ENCODE measurements at regions not wholly inside any gene's neighbourhood (a gene's known extent, or its start where the extent isn't known, plus 50 kb on each side); places are given as distances from the start of the nearest gene placed in this dataset.

DNA sequence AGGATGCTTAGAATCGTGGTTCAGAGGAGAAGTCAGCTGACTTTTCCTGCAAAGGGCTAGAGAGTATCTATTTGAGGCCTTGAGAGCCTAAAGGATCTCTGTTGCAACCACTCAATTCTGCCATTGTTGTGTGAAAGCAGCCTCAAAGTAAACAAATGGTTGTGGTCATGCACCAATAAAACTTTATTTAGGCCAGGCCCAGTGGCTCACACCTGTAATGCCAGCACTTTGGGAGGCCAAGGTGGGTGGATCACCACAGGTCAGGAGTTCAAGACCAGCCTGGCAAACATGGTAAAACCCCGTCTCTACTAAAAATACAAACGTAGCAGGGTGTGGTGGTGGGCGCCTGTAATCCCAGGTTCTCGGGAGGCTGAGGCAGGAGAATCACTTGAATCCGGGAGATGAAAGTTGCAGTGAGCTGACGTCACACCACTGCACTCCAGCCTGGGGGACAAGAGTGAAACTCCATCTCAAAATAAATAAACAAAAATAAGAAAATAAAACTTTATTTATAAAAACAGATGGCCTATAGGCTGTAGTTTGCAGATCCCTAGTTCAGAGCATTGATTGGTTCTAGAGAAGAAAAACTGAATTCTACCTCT, 135.9 kb upstream of the KLF4 start:
- no peaks in the 10 kb centered on the region for H3K27me3 ChIP-seq (ENCODE audit: control insufficient read depth, insufficient read depth, low read length)
- no peak overlapping the region for H3K9ac ChIP-seq (ENCODE audit: low read depth, low read length)
- peaks cover 6% of the 10 kb centered on the region for H3K4me1 ChIP-seq (ENCODE audit: control insufficient read depth, insufficient read depth, low read length)
- no peak overlapping the region for H3K4me2 ChIP-seq (ENCODE audit: low read length)
- H3K9me3 ChIP-seq (replicated peaks; ENCODE audit: low read length): no peaks in the 10 kb centered on the region
- no peak overlapping the region for H3K4me3 ChIP-seq (ENCODE audit: low read length)
- H3K36me3 ChIP-seq (ENCODE audit: insufficient read depth, low read length): no peaks in the 10 kb centered on the region

DNA sequence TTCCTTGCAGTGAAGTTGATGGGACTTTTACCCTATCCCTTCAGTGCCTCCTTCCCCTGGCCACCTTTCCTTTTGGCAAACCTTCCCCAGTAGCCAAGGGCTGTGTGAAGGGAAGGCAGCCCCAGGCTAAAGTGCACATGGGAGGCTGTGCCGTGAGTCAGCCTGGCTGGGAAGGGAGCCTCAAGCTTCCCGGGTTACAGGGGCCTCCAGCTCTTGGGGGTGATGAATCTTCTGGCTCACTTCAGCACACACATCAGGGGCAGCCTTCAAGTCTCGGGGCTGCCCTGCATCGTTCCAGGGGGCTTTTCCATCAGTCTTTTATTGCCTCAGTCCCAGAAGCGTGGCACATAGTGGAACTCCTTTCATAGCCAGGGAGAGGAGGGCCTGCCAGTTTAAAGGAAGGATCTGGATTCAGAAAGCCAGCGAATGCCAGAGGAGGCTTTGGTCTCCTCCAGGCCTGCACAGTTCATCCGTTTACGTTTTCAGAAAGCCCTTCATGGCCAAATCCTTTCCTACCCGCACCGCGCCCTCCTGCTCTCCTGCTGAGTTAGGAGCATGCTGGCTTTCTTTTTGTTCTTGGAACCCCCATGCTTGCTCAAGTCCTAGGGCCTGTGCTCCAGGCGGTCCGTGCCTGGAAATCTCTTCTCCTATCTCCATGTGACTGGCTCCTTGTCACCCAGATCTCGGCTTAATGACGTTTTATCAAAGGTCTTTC, 134.8 kb upstream of the KLF4 start:
- no peak overlapping the region for H3K4me2 ChIP-seq (ENCODE audit: low read length)
- no peak overlapping the region for H3K4me3 ChIP-seq (ENCODE audit: low read length)
- H3K9me3 ChIP-seq (replicated peaks; ENCODE audit: low read length): no peaks in the 10 kb centered on the region
- H3K4me1 ChIP-seq (ENCODE audit: control insufficient read depth, insufficient read depth, low read length): peaks cover 6% of the 10 kb centered on the region
- H3K27me3 ChIP-seq (ENCODE audit: control insufficient read depth, insufficient read depth, low read length): no peaks in the 10 kb centered on the region
- H3K9ac ChIP-seq (ENCODE audit: low read depth, low read length): no peak overlapping the region
- no peaks in the 10 kb centered on the region for H3K36me3 ChIP-seq (ENCODE audit: insufficient read depth, low read length)

DNA sequence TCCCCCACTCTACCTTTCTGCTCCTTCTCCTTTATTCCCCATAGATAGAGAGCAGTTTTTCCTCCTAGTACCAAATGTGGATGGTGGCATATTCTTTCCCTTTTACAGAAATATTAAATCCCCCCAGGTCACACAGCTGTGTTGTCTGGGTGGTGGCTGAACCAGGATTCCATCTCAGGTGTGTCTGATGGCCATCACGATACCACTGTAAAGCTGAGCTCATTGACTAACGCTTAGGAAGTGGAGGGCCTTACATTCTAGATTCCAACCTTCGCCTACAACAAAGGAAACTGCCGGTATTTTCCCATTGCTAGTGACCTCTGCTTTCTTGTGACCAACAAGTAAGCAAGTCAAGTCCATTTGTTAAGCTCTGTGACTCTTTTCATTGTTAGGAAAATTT, 131.9 kb upstream of the KLF4 start:
- Histone ChIP-seq H3K4me3 (ENCODE audit: low read length) (no peak overlapping the region), H3K4me1 (ENCODE audit: control insufficient read depth, insufficient read depth, low read length) (peaks cover 6% of the 10 kb centered on the region), H3K9ac (ENCODE audit: low read depth, low read length) (no peak overlapping the region), H3K36me3 (ENCODE audit: insufficient read depth, low read length) (no peaks in the 10 kb centered on the region), H3K9me3 (replicated peaks; ENCODE audit: low read length) (no peaks in the 10 kb centered on the region), H3K27me3 (ENCODE audit: control insufficient read depth, insufficient read depth, low read length) (no peaks in the 10 kb centered on the region), H3K4me2 (ENCODE audit: low read length) (no peak overlapping the region)

DNA sequence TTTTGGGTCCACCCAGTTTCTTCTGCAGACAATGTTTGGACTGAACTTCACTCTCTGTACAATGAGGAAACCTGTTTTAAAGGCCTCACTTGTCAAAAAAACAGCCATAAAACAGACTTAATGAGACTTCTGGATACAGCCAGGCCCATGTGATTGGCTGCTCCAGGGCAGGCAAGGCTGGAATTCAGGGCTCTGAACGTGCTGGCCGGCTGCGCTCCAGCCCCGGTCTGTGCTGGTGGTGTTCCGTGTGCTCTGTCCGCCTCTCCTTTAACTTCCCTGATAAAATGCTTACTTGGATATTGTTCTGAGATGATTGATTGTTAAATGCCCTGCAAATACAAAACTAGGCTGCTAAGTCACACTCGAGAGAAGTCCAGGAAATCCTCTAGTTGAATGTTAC, 131.2 kb upstream of the KLF4 start:
- Histone ChIP-seq H3K4me3 (ENCODE audit: low read length) (no peak overlapping the region), H3K4me2 (ENCODE audit: low read length) (no peak overlapping the region), H3K4me1 (ENCODE audit: control insufficient read depth, insufficient read depth, low read length) (peaks cover 6% of the 10 kb centered on the region), H3K36me3 (ENCODE audit: insufficient read depth, low read length) (no peaks in the 10 kb centered on the region), H3K27me3 (ENCODE audit: control insufficient read depth, insufficient read depth, low read length) (no peaks in the 10 kb centered on the region), H3K9ac (ENCODE audit: low read depth, low read length) (no peak overlapping the region), H3K9me3 (replicated peaks; ENCODE audit: low read length) (no peaks in the 10 kb centered on the region)

DNA sequence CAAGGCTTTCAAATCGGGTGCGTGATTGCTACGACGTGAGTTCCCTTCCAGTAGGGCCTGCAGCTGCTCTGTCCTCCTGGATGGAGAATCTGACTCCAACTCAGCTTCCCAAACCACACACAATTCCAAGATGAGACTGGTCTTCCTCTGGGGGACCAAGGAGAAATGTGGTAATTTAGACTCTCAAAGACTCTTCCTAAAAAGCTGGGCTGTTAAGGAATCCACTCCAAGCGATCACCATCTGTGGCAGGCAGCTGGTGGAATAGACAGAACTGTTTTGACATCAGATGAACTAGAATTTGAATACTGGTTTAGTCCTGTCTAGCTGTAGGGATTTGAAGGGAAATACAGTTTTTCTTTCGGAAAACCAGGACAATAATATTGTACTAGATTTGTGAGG, 130.7 kb upstream of the KLF4 start:
- Histone ChIP-seq H3K9me3 (replicated peaks; ENCODE audit: low read length) (no peaks in the 10 kb centered on the region), H3K4me2 (ENCODE audit: low read length) (no peak overlapping the region), H3K4me1 (ENCODE audit: control insufficient read depth, insufficient read depth, low read length) (peaks cover 6% of the 10 kb centered on the region), H3K9ac (ENCODE audit: low read depth, low read length) (no peak overlapping the region), H3K27me3 (ENCODE audit: control insufficient read depth, insufficient read depth, low read length) (no peaks in the 10 kb centered on the region), H3K36me3 (ENCODE audit: insufficient read depth, low read length) (no peaks in the 10 kb centered on the region), H3K4me3 (ENCODE audit: low read length) (no peak overlapping the region)

DNA sequence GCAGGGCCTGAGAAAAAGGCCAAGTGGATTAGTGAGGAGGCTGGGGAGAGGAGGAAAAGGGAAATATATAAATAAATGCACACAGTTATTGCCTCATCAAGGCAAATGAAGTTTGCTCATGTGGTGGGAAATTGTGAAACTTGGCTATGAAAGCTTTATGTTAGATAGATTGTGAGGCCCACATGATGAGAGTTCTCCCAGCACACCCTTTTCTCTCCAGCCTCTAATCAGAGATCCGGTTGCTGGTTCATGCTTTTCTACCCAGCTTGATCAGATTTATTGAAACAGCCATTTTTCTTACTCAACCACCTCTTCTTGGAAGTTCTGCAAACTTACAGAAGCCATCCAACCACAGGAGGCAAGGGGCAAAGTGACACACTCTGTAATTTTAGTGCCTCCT, 125.8 kb upstream of the KLF4 start:
- no peaks in the 10 kb centered on the region for H3K36me3 ChIP-seq (ENCODE audit: insufficient read depth, low read length)
- no peak overlapping the region for H3K9ac ChIP-seq (ENCODE audit: low read depth, low read length)
- H3K9me3 ChIP-seq (replicated peaks; ENCODE audit: low read length): no peaks in the 10 kb centered on the region
- H3K27me3 ChIP-seq (ENCODE audit: control insufficient read depth, insufficient read depth, low read length): no peaks in the 10 kb centered on the region
- no peak overlapping the region for H3K4me3 ChIP-seq (ENCODE audit: low read length)
- H3K4me2 ChIP-seq (ENCODE audit: low read length): no peak overlapping the region
- H3K4me1 ChIP-seq (ENCODE audit: control insufficient read depth, insufficient read depth, low read length): no peaks in the 10 kb centered on the region

DNA sequence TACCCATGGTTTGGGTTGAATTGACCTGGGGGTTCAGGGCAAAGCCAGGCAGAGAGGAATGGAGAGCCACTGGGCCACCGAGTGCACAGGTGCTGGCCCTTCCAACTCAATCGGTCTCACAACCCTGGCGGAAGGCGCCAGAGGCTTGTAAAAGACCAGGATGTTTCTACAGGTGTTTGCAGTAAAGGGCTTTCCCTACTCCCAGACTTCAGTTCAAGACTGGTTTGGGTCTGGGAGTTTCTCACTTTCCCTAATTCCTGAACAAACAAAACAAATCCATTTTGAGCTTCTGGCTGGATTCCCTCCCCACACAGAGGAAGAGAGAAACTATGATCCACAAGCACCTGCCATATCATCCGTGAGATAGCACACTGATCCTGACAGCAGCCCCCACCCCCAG, 125.2 kb upstream of the KLF4 start:
- Histone ChIP-seq H3K4me2 (ENCODE audit: low read length) (no peak overlapping the region), H3K9ac (ENCODE audit: low read depth, low read length) (no peak overlapping the region), H3K36me3 (ENCODE audit: insufficient read depth, low read length) (no peaks in the 10 kb centered on the region), H3K4me1 (ENCODE audit: control insufficient read depth, insufficient read depth, low read length) (no peaks in the 10 kb centered on the region), H3K9me3 (replicated peaks; ENCODE audit: low read length) (no peaks in the 10 kb centered on the region), H3K27me3 (ENCODE audit: control insufficient read depth, insufficient read depth, low read length) (no peaks in the 10 kb centered on the region), H3K4me3 (ENCODE audit: low read length) (no peak overlapping the region)

DNA sequence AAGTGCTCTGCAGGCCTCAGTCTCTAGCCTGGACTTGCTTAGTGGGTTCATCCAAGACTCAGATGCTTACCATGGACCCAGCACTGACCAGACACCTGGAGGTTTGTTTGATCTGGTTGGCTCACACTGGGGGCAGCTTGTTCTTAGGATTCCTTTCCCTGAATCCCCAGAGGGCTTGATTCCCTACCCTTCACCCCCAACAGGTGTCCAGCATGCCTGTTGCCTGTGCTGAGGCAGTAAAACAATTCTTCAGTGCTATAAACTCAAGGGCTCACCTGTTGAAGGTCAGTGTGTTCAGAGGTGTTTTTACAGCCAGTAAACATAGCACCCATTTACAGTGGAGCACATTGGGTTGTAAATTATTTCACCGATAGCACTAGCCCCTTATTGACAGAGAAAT, 123.8 kb upstream of the KLF4 start:
- Histone ChIP-seq H3K9ac (ENCODE audit: low read depth, low read length) (no peak overlapping the region), H3K4me1 (ENCODE audit: control insufficient read depth, insufficient read depth, low read length) (no peaks in the 10 kb centered on the region), H3K4me3 (ENCODE audit: low read length) (no peak overlapping the region), H3K27me3 (ENCODE audit: control insufficient read depth, insufficient read depth, low read length) (no peaks in the 10 kb centered on the region), H3K4me2 (ENCODE audit: low read length) (no peak overlapping the region), H3K36me3 (ENCODE audit: insufficient read depth, low read length) (no peaks in the 10 kb centered on the region), H3K9me3 (replicated peaks; ENCODE audit: low read length) (no peaks in the 10 kb centered on the region)

DNA sequence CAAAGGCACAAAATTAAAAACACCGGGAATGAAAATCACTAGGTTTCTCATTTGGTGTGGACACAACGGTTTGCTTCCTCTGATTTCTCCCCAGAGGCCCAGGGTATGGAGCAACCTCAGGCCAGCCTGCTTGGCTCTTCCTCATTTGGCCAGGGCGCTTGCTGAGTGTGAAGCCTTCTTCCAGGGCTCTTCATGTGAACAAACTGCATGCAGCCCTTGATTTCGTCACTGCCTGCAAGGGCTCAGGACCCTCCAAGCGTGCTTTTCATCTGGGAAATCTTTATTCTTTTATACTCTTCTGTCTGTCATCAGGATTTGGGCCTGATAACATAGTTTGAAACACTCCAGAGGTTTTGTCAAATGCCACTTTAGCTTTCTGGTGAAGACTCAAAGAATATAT, 122.6 kb upstream of the KLF4 start:
- no peak overlapping the region for H3K4me3 ChIP-seq (ENCODE audit: low read length)
- no peaks in the 10 kb centered on the region for H3K27me3 ChIP-seq (ENCODE audit: control insufficient read depth, insufficient read depth, low read length)
- H3K9ac ChIP-seq (ENCODE audit: low read depth, low read length): no peak overlapping the region
- H3K4me1 ChIP-seq (ENCODE audit: control insufficient read depth, insufficient read depth, low read length): no peaks in the 10 kb centered on the region
- H3K4me2 ChIP-seq (ENCODE audit: low read length): no peak overlapping the region
- H3K36me3 ChIP-seq (ENCODE audit: insufficient read depth, low read length): no peaks in the 10 kb centered on the region
- no peaks in the 10 kb centered on the region for H3K9me3 ChIP-seq (replicated peaks; ENCODE audit: low read length)

DNA sequence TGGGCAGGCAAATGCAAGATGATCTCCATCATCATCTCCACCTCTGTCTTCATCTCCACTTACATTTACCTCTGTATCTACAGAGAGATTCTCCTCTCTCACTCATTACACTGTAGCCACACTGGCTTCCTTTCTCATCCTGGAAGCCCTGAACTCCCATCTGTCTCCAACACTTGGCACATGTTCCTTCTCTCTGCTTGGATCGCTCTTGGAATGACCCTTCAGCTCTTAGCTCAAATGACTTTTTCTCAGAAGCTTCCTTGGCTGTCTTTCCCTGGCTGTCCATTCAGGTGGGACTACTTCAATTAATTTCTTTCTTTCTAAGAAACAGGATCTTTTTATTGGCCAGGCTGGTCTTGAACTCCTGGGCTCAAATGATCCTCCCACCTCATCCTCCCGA, 120.0 kb upstream of the KLF4 start:
- Histone ChIP-seq H3K4me2 (ENCODE audit: low read length) (no peak overlapping the region), H3K9ac (ENCODE audit: low read depth, low read length) (no peak overlapping the region), H3K27me3 (ENCODE audit: control insufficient read depth, insufficient read depth, low read length) (no peaks in the 10 kb centered on the region), H3K36me3 (ENCODE audit: insufficient read depth, low read length) (no peaks in the 10 kb centered on the region), H3K9me3 (replicated peaks; ENCODE audit: low read length) (no peaks in the 10 kb centered on the region), H3K4me3 (ENCODE audit: low read length) (no peak overlapping the region), H3K4me1 (ENCODE audit: control insufficient read depth, insufficient read depth, low read length) (no peaks in the 10 kb centered on the region)

DNA sequence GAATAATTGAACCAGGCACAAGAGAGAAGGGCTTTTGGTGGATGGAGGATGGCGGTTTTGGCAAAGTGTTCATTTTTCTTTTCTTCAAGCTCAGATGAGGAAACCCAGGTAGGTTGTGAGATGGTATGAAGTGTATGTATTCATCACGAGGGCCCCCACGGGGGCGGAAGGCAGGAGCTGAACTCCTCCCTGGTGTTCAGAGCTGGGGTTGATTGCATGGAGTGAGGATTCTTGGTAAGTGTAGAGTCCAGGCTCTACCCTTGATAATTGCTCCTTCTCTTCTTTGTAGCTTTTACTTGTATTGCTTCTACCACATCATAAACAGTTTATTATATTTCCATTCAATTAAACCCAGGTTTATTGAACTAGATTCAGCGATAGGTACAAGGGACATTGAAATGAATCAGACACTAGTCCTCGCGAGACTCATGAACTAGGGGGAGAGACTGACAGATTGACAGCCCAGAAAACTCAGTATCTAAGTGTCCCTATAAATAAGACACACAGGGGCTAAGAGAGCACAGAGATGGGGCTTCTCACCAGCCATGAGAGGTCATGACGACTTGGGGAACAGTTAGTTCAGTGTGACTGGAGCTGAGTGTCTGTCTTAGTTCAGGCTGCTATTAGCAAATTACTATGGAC, 116.7 kb upstream of the KLF4 start:
- Histone ChIP-seq H3K36me3 (ENCODE audit: insufficient read depth, low read length) (no peaks in the 10 kb centered on the region), H3K9ac (ENCODE audit: low read depth, low read length) (no peak overlapping the region), H3K4me3 (ENCODE audit: low read length) (no peak overlapping the region), H3K4me1 (ENCODE audit: control insufficient read depth, insufficient read depth, low read length) (no peaks in the 10 kb centered on the region), H3K4me2 (ENCODE audit: low read length) (no peak overlapping the region), H3K27me3 (ENCODE audit: control insufficient read depth, insufficient read depth, low read length) (no peaks in the 10 kb centered on the region), H3K9me3 (replicated peaks; ENCODE audit: low read length) (no peaks in the 10 kb centered on the region)

DNA sequence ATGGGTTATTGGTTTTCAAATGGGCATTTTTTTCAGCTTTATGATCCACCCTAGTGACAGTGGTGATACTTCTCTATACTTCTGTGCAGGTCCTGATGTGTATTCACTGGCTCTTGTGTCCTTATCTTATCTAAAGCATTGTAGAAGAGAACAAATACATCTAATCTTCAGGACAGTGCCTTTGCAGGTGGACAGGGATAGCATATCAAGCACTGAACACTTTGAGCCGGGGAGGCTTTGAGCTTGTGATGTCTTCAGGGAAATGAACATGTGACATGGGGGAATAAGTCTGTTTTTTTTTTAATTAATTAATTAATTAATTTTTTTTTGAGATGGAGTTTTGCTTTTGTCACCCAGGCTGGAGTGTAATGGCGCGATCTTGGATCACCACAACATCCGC, 115.5 kb upstream of the KLF4 start:
- Histone ChIP-seq H3K4me3 (ENCODE audit: low read length) (no peak overlapping the region), H3K27me3 (ENCODE audit: control insufficient read depth, insufficient read depth, low read length) (no peaks in the 10 kb centered on the region), H3K9ac (ENCODE audit: low read depth, low read length) (no peak overlapping the region), H3K36me3 (ENCODE audit: insufficient read depth, low read length) (no peaks in the 10 kb centered on the region), H3K4me2 (ENCODE audit: low read length) (no peak overlapping the region), H3K9me3 (replicated peaks; ENCODE audit: low read length) (no peaks in the 10 kb centered on the region), H3K4me1 (ENCODE audit: control insufficient read depth, insufficient read depth, low read length) (no peaks in the 10 kb centered on the region)
